Heart left ventricle (tissue), 16 donors: ENCODE measurements at regions not wholly inside any gene's neighbourhood (a gene's known extent, or its start where the extent isn't known, plus 50 kb on each side); places are given as distances from the start of the nearest gene placed in this dataset.

Experiments
- ATAC-seq, 4 donors: fragments of 200-7000 bp; cut with Tn5 transposase; one replicate each; pipeline ENCODE4 v1.9.1; 2020 to 2022; ENCODE audit warnings: moderate library complexity in 4 of 4, mild to moderate bottlenecking in 3 of 4, moderate number of reproducible peaks in 1 of 4
- DNase-seq, 5 donors: peaks; one replicate each; pipeline ENCODE4 v3.0.0-alpha.2; 2020
- H3K27ac ChIP-seq, 12 donors: fragments of 200-600 bp; sonication (generic) in 4 of 12; one replicate each; pipeline versions ENCODE4 v1.5.0 to v1.8.0; 2016 to 2022; ENCODE audit warnings: mild to moderate bottlenecking in 2 of 12
- H3K27me3 ChIP-seq, 9 donors: fragments of 200-600 bp; sonication (generic) in 2 of 9; one replicate each; pipeline versions ENCODE4 v1.5.1 to v1.8.0; 2016 to 2022; ENCODE audit warnings: mild to moderate bottlenecking in 3 of 9
- H3K36me3 ChIP-seq, 9 donors: fragments of 200-600 bp; sonication (generic) in 2 of 9; one replicate each; pipeline versions ENCODE4 v1.5.0 to v1.8.0; 2018 to 2022; ENCODE audit warnings: mild to moderate bottlenecking in 2 of 9
- H3K4me1 ChIP-seq, 12 donors: fragments of 200-600 bp; sonication (generic) in 4 of 12; one replicate each; pipeline versions ENCODE4 v1.5.0 to v1.8.0; 2016 to 2022; ENCODE audit warnings: mild to moderate bottlenecking in 3 of 12
- H3K4me3 ChIP-seq, 12 donors: fragments of 200-600 bp; sonication (generic) in 4 of 12; one replicate each; pipeline versions ENCODE4 v1.5.0 to v1.8.0; 2017 to 2022; ENCODE audit warnings: mild to moderate bottlenecking in 9 of 12, moderate library complexity in 4 of 12
- H3K9me3 ChIP-seq, 12 donors: fragments of 200-600 bp; sonication (generic) in 4 of 12; one replicate each; pipeline versions ENCODE4 v1.5.0 to v1.8.0; 2016 to 2022; ENCODE audit warnings: mild to moderate bottlenecking in 1 of 12
- POLR2A ChIP-seq, 2 donors: fragments of 450-650 bp; IDR thresholded peaks; one replicate each; pipeline ENCODE4 v1.6.1; 2017; ENCODE audit warnings: antibody characterized with exemption in 2 of 2, mild to moderate bottlenecking in 2 of 2, moderate library complexity in 2 of 2
- WGBS, 4 donors: extraction: QIAGEN DNeasy Blood & Tissue Kit in 2 of 4; methylation state at CpG; one replicate each; pipeline versions ENCODE4 v1.1.5 to v1.1.7; 2013 to 2018; 5-methylcytosine and 5-hydroxymethylcytosine counted together
- intact Hi-C, 10 donors: fragments of 100-400 bp; cut with DNase I; formaldehyde crosslinking; loops; one replicate each; pipeline versions ENCODE4 v1.11.1 to v1.14.2; 2022
- TF ChIP-seq, protein P1 (sequence below), 12 donors: fragments of 200-600 bp; sonication (generic) in 4 of 12; IDR thresholded peaks; one replicate each; pipeline versions ENCODE4 v1.5.0 to v1.8.0; 2018 to 2022; ENCODE audit warnings: antibody characterized with exemption in 12 of 12, mild to moderate bottlenecking in 5 of 12
- donor health status: ischemic (EF 13 %, LVEDD 7.1; RV severe dilation, severe dysfunction).
- donor health status: healthy with polysubstance abuse.
- donor health status: DM: no; HTN: yes; CAD: no.
- donor health status: DM: no; HTN: no; CAD: no.
- donor health status: ischemic (EF 25% LVEDD 6.9; RV normal size, moderate dysfunction).
- donor health status: ischemic (EF 25% LVEDD 5.7; RV mildly dilated, moderate dysfunction).
- donor health status: healthy.
- donor health status: DM: yes; HTN: yes; CAD: no.
- donor health status: ischemic (EF 35%, LVEDD 5.7; RV mildly dilated, moderate dysfunction).
- donor health status: nonischemic (EF 11% LVEDD 7.7; RV severe dilation, severe dysfunction).
- donor health status: DM: yes; HTN: yes; CAD: no.
- donor health status: PGD.
- donor health status: ischemic (EF 29% LVEDD 5.4; RV normal size, mild dysfunction).
- donor health status: nonischemic (EF 23%, LVEDD 6.1; RV moderate dilation, normal function).

DNA sequence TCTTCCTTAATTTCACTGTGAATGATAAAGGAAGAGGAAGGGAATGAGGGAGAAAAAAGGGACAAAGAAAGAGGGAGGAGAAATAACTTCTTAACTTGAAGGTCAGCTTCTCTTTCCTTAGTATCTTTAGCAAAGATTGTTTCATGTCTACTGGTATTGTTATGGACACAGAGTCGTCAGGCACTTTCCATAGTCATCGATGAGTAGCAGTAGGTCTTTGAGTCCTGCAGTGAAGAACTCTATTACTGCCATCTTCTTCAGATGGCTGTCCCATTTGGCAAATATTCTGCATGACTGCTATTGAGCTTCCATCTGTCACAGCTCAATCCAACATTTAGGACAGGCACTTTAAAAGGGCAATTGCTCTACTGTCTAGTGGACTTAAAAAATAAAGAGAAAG, 2463.1 kb downstream of the PCDH9 start:
- ATAC-seq (no peak), DNase-seq (no peak)
- TF ChIP-seq POLR2A (IDR thresholded peaks at IDR 0.05): no peak
- TF ChIP-seq, protein P1, sequence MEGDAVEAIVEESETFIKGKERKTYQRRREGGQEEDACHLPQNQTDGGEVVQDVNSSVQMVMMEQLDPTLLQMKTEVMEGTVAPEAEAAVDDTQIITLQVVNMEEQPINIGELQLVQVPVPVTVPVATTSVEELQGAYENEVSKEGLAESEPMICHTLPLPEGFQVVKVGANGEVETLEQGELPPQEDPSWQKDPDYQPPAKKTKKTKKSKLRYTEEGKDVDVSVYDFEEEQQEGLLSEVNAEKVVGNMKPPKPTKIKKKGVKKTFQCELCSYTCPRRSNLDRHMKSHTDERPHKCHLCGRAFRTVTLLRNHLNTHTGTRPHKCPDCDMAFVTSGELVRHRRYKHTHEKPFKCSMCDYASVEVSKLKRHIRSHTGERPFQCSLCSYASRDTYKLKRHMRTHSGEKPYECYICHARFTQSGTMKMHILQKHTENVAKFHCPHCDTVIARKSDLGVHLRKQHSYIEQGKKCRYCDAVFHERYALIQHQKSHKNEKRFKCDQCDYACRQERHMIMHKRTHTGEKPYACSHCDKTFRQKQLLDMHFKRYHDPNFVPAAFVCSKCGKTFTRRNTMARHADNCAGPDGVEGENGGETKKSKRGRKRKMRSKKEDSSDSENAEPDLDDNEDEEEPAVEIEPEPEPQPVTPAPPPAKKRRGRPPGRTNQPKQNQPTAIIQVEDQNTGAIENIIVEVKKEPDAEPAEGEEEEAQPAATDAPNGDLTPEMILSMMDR (IDR thresholded peaks at IDR 0.05): no peak
- Histone ChIP-seq H3K4me1 (no peaks in the 10 kb centered on the region), H3K27me3 (no peaks in the 10 kb centered on the region), H3K36me3 (no peaks in the 10 kb centered on the region), H3K27ac (no peak overlapping the region), H3K9me3 (peaks cover 0 to 8% (median 0%) of the 10 kb centered on the region in 12 donors), H3K4me3 (no peak overlapping the region)
- intact Hi-C loops: no loop called here
- WGBS, 4 donors: 68 to 80% (median 73%) methylated on average over 2 of the region's 2 CpGs

DNA sequence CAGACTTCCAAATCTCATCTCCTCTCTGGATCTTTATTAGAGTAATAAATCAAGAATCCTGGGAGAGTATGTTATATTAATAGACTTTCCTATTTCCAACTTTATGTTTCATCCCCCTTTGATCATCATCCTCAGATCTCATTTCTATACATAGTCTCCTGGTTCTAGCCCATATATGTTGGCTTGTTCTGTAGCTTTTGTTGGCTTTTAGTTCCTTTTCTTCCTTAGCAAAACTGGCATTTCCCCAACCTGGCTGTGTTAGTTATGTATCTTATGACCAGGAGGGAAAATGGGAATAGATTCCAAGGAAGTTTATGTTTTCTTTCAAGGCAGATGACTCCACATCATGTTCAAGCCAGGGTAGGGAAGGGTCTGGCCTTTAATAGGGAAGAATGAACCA, 2464.5 kb downstream of the PCDH9 start:
- no peak for TF ChIP-seq POLR2A (IDR thresholded peaks at IDR 0.05)
- TF ChIP-seq, protein P1 (IDR thresholded peaks at IDR 0.05): no peak
- H3K36me3 ChIP-seq: no peaks in the 10 kb centered on the region
- H3K9me3 ChIP-seq: peaks cover 0 to 8% (median 0%) of the 10 kb centered on the region in 12 donors
- H3K4me3 ChIP-seq: no peak overlapping the region
- H3K27ac ChIP-seq: no peak overlapping the region
- no peak for DNase-seq
- intact Hi-C loops: no loop called here
- H3K27me3 ChIP-seq: no peaks in the 10 kb centered on the region
- H3K4me1 ChIP-seq: no peaks in the 10 kb centered on the region
- no peak for ATAC-seq

DNA sequence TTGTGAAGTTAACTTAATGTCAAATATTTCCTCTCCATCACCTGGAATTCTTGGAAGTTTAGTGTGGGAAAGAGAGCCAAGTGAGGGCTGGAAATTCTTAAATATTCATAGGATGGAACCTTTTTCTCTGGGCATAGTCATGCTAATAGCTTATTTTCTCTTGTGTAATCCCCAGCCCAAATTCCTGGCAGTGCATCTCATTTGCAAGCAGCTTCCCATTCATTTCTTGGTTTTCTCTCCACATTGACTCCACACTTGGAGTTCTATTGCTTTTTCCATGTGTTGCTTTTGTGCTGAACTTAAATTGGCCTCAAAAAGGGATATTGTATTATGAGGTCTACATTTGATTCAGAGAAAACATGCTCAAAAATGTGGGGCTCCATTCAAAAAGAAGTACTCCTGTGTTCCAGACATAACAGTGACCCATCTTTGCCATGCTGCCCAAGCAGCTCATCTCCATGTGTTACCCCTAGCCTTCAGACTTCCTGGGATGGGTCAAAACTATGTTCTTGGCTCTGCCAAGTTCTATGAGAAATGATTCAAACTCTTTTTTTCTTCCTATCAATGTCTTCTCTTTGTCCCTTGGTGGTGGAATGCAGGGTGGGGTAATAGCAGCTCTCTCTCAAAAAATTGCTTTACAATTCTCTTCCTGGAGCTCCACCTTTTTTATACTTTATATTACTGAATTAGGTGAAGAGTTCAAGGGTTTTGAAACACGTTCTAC, 2471.5 kb downstream of the PCDH9 start:
- no peak for ATAC-seq
- H3K4me1 ChIP-seq: no peaks in the 10 kb centered on the region
- no peak for DNase-seq
- peaks cover 0 to 20% (median 0%) of the 10 kb centered on the region in 12 donors for H3K9me3 ChIP-seq
- no peak overlapping the region for H3K4me3 ChIP-seq
- intact Hi-C loops: no loop called here
- H3K36me3 ChIP-seq: no peaks in the 10 kb centered on the region
- TF ChIP-seq, protein P1 (IDR thresholded peaks at IDR 0.05): no peak
- no peak for TF ChIP-seq POLR2A (IDR thresholded peaks at IDR 0.05)
- no peaks in the 10 kb centered on the region for H3K27me3 ChIP-seq
- 68 to 81% (median 74%) methylated on average over 1 of the region's 1 CpG for WGBS, 4 donors
- no peak overlapping the region for H3K27ac ChIP-seq

DNA sequence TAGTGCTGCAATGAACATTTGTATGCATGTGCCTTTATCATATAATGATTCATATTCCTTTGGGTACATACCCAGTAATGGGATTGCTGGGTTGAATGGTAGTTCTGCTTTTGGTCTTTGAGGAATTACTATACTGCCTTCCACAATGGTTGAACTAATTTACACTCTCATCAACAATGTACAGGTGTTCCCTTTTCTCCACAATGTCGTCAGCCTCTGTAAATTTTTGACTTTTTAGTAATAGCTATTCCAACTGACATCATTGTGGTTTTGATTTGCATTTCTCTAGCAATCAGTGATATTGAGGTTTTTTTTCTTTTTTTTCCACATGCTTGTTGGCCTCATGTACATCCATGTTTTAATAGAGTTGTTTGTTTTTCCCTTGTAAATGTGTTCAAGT, 2473.5 kb downstream of the PCDH9 start:
- TF ChIP-seq, protein P1 (IDR thresholded peaks at IDR 0.05): no peak
- TF ChIP-seq POLR2A (IDR thresholded peaks at IDR 0.05): no peak
- Histone ChIP-seq H3K4me3 (no peak overlapping the region), H3K27ac (no peak overlapping the region), H3K27me3 (no peaks in the 10 kb centered on the region), H3K36me3 (no peaks in the 10 kb centered on the region), H3K4me1 (no peaks in the 10 kb centered on the region), H3K9me3 (peaks cover 0 to 12% (median 0%) of the 10 kb centered on the region in 12 donors)
- 69 to 83% (median 78%) methylated on average over 1 of the region's 1 CpG for WGBS, 4 donors
- intact Hi-C loops: no loop called here
- DNase-seq (no peak), ATAC-seq (no peak)
